ENCODE measurements at regions not wholly inside any gene's neighbourhood (a gene's known extent, or its start where the extent isn't known, plus 50 kb on each side); places are given as distances from the start of the nearest gene placed in this dataset.
"Not testable (repeated sequence)": the region's sequence is repeated elsewhere in the genome, so short reads cannot be mapped to it uniquely, and the experiment has no call there.

DNA sequence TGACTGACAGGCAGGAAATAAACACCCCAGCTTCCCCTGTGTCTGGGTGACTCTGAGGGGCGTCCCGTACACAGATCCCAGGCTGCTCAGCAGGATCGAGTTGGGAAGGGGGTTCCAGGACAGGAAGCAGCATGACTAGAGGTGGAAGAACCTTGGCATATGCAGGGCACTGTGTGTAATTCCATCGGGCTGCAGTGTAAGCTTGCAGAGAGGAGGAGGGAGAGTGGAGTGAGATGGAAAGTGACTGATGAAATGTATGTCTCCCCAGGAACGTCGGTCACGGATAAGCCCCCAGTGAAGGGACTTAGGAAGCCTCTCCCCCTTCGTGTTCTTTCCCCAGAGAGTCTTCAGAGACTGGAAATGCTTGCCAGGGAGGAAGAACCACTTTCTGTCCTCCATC is 198.4 kb upstream of the SULF2 start:
- not testable (repeated sequence) for H3K9me3 Mint-ChIP-seq; H3K27ac Mint-ChIP-seq; H3K4me1 Mint-ChIP-seq; ATAC-seq (replicated peaks); H3K4me3 Mint-ChIP-seq; H3K36me3 Mint-ChIP-seq (ENCODE audit: low read depth)
- peaks cover 20% of the 10 kb centered on the region for H3K27me3 Mint-ChIP-seq

GRCh38 chr20:47982574-47983360 is 197.5 kb upstream of the SULF2 start:
- no peaks in the 10 kb centered on the region for H3K36me3 Mint-ChIP-seq (ENCODE audit: low read depth)
- ATAC-seq (replicated peaks), result no peak
- no peaks in the 10 kb centered on the region for H3K9me3 Mint-ChIP-seq
- no peak overlapping the region for H3K27ac Mint-ChIP-seq
- H3K4me3 Mint-ChIP-seq, result no peak overlapping the region
- H3K4me1 Mint-ChIP-seq, result no peaks in the 10 kb centered on the region
- peaks cover 20% of the 10 kb centered on the region for H3K27me3 Mint-ChIP-seq

GRCh38 chr20:47981222-47981621 is 195.9 kb upstream of the SULF2 start:
- H3K36me3 Mint-ChIP-seq (ENCODE audit: low read depth), result no peaks in the 10 kb centered on the region
- no peaks in the 10 kb centered on the region for H3K9me3 Mint-ChIP-seq
- no peak overlapping the region for H3K27ac Mint-ChIP-seq
- no peak for ATAC-seq (replicated peaks)
- no peaks in the 10 kb centered on the region for H3K4me1 Mint-ChIP-seq
- peaks cover 31% of the 10 kb centered on the region for H3K27me3 Mint-ChIP-seq
- no peak overlapping the region for H3K4me3 Mint-ChIP-seq

DNA sequence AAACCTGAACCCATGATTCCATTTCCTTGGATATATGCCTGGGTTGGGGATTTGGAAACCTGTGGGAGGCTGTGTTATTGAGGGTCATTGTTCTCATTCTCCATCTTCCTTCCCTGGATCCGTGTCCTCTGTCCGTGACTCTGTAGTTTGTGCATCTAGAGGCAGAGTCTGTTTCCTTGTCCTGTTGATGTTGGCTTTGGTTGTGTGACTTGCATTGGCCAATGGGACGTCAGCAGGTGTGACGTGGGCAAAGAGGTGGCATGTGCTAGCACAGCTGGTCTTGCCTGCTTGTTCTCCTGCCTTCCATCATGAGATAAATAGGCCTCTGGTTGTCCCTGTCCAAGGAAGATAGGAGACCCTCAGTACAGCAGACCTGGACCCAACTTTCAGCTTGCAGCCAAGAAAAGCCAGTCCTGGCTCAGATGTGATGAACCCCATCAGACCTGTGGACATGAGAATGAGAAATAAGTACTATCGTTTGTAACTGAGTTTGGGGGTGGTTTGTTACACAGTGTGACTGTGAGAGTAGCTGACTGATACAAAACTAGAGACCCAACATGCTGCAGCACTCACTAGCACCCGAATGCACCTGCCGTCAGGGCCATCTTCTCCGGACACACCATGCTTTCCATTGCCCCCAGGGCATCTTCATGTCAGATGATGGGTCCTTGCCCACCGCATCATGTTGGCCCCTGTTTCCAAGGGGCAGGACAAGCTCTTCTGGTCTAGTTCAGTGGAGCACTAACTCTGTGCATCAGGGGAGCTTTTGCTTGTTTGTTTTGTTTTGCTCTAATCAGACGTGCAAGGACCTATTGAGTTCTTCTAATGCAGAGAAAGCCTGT is 195.3 kb upstream of the SULF2 start:
- ATAC-seq (replicated peaks), result no peak
- H3K27ac Mint-ChIP-seq, result no peak overlapping the region
- no peaks in the 10 kb centered on the region for H3K36me3 Mint-ChIP-seq (ENCODE audit: low read depth)
- no peak overlapping the region for H3K4me3 Mint-ChIP-seq
- no peaks in the 10 kb centered on the region for H3K9me3 Mint-ChIP-seq
- peaks cover 33% of the 10 kb centered on the region for H3K27me3 Mint-ChIP-seq
- H3K4me1 Mint-ChIP-seq, result no peaks in the 10 kb centered on the region

GRCh38 chr20:47979361-47980095 is 194.2 kb upstream of the SULF2 start:
- H3K9me3 Mint-ChIP-seq; H3K4me3 Mint-ChIP-seq; H3K4me1 Mint-ChIP-seq; H3K27ac Mint-ChIP-seq; ATAC-seq (replicated peaks); H3K36me3 Mint-ChIP-seq (ENCODE audit: low read depth): not testable (repeated sequence)
- H3K27me3 Mint-ChIP-seq, result peaks cover 30% of the 10 kb centered on the region

GRCh38 chr20:47978428-47979120 is 193.3 kb upstream of the SULF2 start:
- peaks cover 33% of the 10 kb centered on the region for H3K27me3 Mint-ChIP-seq
- not testable (repeated sequence) for H3K36me3 Mint-ChIP-seq (ENCODE audit: low read depth); H3K27ac Mint-ChIP-seq; H3K4me3 Mint-ChIP-seq; H3K4me1 Mint-ChIP-seq; H3K9me3 Mint-ChIP-seq
- peak; percentile 52 for ATAC-seq (replicated peaks)

DNA sequence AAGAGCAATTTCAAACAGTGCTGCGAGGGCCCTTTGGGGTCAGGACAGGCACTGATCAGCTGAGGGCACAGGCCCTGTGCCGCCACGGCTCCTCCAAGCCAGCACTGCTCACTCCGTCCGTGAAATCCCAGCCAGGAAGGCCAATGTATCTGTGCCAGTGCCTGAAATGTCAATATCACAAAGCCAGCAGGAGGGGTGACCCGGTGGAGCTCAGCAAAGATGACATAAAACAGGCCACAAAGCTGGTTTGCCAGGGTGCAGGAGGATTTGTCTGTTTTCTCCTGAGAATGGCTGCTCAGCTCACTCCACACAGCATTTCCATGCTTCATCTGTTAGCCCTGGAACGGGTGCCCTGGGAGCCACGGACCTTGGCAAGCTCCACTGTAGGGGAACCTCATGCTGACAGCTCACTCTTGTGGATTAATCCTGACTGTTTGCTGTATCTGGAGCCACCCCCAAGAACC is 192.5 kb upstream of the SULF2 start:
- H3K9me3 Mint-ChIP-seq, result not testable (repeated sequence)

DNA sequence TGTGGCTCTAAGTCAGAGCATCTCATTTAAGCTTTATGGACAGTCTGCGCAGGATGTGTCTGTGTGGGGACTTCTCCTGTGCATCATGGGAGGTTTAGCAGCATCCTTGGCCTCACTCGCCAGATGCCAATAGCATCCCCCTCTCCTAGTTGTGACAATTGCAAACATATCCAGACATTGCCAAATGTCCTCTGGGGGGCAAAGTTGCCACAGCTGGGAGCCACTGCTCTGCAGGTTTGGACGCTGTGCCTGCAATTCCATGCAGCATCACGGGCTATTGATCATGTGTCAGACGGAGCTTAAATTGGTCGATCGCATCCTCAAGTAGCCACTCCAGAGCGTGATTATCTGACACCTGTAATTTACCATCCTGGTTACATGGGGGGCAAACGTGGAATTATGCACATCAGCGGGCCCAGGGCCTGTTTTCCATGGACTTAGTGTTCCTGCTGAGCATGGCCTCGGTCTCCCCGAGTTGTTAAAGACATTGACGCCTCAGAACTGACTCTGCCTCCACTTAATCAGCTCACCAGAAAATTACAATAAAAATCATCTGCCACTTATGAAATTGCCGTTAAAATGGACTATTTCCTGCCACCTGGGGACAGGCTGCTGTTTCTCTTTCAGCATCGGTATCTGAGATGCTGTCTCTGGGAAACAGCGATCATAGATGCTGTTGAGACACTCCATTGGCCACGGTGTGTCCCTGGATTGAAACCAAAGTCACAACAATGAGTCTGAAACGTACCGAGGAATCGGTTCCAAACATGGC is 191.9 kb upstream of the SULF2 start:
- not testable (repeated sequence) for H3K4me1 Mint-ChIP-seq; H3K27ac Mint-ChIP-seq; H3K36me3 Mint-ChIP-seq (ENCODE audit: low read depth); H3K4me3 Mint-ChIP-seq; H3K9me3 Mint-ChIP-seq; ATAC-seq (replicated peaks)
- peaks cover 38% of the 10 kb centered on the region for H3K27me3 Mint-ChIP-seq

More for the DNA sequence above, 192.5 kb upstream of the SULF2 start:
- H3K4me1 Mint-ChIP-seq; H3K4me3 Mint-ChIP-seq; H3K36me3 Mint-ChIP-seq (ENCODE audit: low read depth); ATAC-seq (replicated peaks); H3K27ac Mint-ChIP-seq: not testable (repeated sequence)
- H3K27me3 Mint-ChIP-seq, result peaks cover 36% of the 10 kb centered on the region

DNA sequence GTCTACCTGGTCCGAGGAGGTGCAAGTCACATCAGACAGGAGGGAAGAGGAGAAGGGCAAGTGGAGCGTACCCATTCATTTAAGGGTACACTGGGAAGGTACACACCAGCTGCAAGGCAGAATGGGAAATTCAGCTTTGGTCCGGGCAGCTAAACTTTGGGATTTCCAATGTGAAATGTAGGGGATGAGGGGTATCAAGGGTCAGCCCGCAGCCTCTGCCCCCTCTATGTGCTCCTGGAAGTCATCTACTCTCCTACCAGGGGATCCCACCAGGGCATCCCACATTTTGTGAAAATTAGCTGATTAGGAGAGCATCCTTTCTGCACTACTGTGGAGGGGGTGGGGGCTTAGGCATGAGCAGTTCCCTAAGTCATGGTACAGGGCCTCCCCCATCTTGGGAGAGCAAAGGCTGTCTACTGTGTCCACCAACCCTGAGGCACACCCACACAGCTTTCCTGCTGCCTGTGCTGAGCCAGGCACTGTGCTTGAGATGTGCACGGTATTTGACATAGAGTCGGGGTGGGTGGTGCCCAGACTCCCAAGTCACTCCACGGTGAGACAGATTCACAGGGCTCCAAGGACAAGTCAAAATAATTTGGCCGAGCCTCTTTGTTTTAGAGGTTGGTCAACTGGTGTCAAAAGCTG is 189.1 kb upstream of the SULF2 start:
- Mint-ChIP-seq H3K36me3 (ENCODE audit: low read depth) (no peaks in the 10 kb centered on the region), H3K9me3 (no peaks in the 10 kb centered on the region), H3K4me1 (no peaks in the 10 kb centered on the region), H3K27ac (no peak overlapping the region), H3K4me3 (no peak overlapping the region), H3K27me3 (peaks cover 38% of the 10 kb centered on the region)
- ATAC-seq (replicated peaks), result no peak

DNA sequence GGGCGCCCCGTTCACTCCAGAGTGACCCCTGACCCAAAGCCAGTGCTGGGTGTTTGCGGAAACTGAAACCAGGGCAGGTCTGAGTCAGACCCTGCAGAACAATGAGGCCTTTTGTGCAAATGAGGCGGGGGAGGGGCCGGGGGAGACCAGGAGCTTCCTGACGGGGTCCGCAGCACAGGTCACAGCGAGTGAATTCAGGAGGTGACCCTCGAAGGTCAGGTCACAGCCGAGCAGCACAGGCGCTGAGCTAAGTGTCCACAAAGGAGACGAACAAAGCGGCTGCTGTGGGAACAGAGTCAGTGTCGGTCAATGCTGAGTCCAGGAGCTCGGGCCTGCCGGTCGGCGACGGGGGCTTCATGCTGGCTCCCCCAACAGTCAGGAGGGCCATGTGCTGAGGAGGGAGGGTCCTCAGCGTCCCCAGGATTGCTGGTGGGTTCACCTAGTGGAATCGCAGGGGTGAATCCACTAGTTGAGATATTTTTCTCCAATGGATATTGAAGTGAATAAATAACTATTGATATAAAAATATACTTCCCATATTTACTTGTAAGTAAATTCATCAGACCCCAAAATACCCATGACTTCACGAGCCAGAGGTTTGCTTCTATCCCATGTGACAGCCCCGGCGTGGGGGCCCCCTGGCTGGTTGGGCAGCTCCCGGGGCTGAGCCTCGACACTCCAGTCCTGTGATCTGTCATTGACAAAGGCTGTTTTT is 188.4 kb upstream of the SULF2 start:
- ATAC-seq (replicated peaks), result no peak
- no peaks in the 10 kb centered on the region for H3K36me3 Mint-ChIP-seq (ENCODE audit: low read depth)
- H3K27ac Mint-ChIP-seq, result no peak overlapping the region
- no peaks in the 10 kb centered on the region for H3K9me3 Mint-ChIP-seq
- H3K4me1 Mint-ChIP-seq, result no peaks in the 10 kb centered on the region
- H3K27me3 Mint-ChIP-seq, result peaks cover 34% of the 10 kb centered on the region
- H3K4me3 Mint-ChIP-seq, result no peak overlapping the region

GRCh38 chr20:47972916-47973309 is 187.6 kb upstream of the SULF2 start:
- ATAC-seq (replicated peaks), result no peak
- Mint-ChIP-seq H3K4me1 (no peaks in the 10 kb centered on the region), H3K27me3 (peaks cover 34% of the 10 kb centered on the region), H3K27ac (no peak overlapping the region), H3K4me3 (no peak overlapping the region), H3K36me3 (ENCODE audit: low read depth) (no peaks in the 10 kb centered on the region), H3K9me3 (no peaks in the 10 kb centered on the region)

GRCh38 chr20:47972297-47972915 is 187.1 kb upstream of the SULF2 start:
- ATAC-seq (replicated peaks); H3K4me3 Mint-ChIP-seq; H3K9me3 Mint-ChIP-seq; H3K27ac Mint-ChIP-seq; H3K36me3 Mint-ChIP-seq (ENCODE audit: low read depth); H3K4me1 Mint-ChIP-seq: not testable (repeated sequence)
- peaks cover 31% of the 10 kb centered on the region for H3K27me3 Mint-ChIP-seq

All from activated T-helper 17 cell treated with anti-CD3 and anti-CD28 coated beads, Interleukin-2, amount 50 U/mL, for 72 hours (primary cell).